HG03520 (cell line): ENCODE measurements at regions not wholly inside any gene's neighbourhood (a gene's known extent, or its start where the extent isn't known, plus 50 kb on each side); places are given as distances from the start of the nearest gene placed in this dataset.

Source experiments
- ATAC-seq: cut with Tn5 transposase; IDR thresholded peaks from one replicate; pipeline ENCODE4 v1.9.1; 2021; ENCODE audit warnings: mild to moderate bottlenecking, moderate library complexity; ENCODE audit not compliant: unreplicated experiment

DNA sequence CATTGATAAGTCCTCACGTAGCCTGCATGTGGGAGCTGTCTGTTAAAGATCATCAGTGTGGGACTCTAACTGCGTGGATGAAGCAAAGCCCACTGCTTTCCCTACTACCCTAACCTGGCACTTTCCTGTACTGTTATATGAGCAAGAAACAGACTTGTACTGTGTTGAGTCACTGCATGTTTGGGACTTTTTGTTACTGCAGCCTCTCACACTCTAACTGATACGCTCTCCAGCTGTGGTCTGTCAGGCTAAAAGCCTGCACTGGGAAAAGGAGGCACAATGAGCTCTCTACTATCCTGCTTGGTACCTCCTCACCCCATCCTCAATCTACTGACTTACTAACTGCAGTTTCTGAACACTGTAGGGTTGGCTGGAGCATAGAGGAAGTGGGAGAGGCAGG, 93.7 kb upstream of the PLET1 start:
- no peak for ATAC-seq

DNA sequence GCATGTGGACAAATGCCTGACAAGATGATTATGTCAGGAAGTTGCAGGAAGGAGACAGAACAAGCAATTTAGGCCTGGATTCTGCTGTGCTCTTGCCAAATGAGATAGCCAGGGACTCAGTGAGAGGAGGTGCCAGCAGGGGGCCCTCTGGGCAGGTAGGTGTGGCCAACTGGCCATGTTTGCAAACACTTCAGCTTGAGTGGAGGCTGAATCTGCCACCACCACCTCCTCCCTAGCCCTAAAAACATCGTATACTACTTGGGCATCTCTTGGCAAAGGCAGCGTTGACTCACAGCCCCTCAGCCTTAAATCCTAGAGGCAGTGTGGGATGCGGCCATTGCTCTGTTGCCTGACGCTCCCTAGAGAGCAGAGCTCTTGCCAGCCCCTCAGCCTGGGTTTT, 95.1 kb upstream of the PLET1 start:
- no peak for ATAC-seq

DNA sequence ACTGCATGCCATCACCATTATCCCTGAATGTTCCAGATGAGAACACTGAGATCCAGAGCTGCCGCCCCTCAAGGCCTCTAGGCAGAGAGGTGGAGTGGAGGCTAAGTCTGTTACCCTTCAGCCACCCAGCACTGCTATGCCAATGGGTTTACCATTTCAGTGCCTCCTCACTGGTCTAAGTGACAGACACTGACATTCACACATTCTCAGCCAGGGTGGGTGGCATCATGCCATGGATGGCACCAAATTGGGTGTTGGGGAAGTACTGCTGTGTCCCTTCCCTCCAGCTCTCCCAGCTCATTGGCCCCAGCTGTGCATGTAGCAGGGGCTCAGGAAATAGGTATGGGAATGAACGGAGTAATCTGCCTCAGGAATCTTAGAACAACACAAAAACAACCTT, 96.8 kb upstream of the PLET1 start:
- no peak for ATAC-seq

DNA sequence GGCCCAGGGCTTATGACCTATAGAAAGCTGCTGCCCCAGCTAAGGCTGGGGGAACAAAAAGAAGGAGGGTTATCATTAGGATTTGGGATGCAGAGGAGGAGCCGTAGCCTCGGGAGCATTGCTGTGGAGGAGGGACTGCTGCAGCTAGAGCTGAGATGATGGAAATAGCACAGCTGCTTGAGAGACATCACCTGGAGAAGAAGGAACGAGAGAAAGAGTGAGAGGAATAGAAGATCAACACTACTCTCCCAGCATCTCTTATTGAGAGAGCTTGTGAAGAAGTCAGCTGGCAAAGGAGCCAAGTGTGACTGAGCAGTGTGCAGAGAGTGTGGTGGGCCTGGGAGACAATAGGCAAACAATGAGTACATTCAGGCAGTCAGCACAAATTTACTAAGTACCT, 100.7 kb upstream of the PLET1 start:
- ATAC-seq, result no peak

DNA sequence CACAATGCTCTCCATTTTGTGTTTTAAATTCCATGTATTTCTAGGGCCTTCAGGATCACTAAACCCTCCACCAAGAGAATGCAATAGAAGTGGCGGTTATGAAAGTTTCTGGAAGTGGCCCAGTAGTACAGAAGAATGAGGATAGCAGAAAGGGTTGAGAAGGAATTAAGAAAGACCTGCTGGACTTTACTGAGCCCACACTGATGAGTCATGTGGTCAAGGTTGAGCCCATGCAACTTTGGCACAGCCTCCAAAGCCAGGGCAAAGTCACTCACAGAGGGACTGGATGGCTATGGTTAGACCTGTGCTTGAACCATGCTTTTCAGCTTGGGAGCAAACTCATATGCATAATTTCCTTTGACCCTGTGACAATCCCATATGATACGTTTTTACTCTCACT, 102.9 kb upstream of the PLET1 start:
- ATAC-seq, result no peak

DNA sequence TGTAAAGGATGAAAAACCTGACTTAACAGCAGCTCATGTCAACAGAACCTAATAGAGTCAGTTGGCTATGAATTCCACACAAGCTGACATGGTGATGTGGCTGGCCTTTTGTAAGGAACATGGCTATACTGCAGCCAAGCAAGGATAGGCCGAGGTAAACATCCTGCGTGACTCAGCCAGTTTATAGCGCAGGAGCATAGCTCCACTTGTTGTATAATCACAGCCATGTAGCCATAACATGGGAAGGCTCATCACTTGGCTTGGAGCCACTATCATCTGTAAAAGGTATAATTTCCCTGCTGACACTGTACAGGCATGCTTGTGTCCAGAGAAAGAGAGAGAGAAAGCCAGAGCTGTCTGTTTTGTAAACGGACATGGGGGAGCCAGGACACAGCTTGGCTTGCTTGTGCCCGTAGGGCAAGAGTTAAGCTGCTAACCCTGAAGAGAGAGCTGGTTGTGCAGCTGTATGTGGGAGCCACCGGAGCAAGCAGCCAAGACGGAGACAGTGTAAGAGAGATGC, 104.4 kb upstream of the PLET1 start:
- ATAC-seq, result no peak

DNA sequence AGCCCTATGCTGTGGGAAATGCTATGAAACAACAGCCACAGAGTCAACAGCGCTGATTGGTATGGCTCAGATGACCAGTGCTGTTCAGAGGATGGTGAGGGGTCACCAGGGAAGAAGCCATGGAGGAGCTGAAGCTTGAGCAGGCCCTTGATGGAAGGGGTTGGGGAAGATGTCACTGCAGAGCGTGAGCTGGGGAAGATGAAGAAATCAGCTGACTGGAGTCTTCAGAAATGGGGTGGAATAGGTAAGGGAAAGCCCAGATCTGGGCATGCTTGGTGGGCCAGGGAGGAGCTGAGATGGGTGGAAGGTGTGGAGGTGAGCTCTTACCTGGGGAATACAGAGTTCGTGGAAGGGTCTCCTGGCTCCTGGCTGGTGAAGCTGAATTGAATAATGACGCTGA, 105.4 kb upstream of the PLET1 start:
- ATAC-seq, result no peak

DNA sequence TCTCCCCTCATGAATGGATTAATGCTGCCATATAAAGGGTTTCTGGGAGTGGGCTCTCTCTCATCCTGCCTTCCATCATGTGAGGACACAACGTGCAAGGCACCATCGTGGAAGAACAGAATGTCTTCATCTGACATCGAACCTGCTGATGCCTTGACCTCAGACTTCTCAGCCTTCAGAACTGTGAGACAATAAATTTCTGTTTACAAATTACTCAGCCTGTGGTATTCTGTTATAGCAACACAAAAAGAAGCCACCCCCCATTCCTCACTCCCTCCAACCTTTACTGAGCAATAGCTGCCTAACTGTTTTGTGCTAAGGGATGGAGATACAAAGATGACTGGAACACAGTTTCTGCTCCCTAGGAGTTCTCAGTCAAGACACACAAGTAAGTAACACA, 106.1 kb upstream of the PLET1 start:
- no peak for ATAC-seq

DNA sequence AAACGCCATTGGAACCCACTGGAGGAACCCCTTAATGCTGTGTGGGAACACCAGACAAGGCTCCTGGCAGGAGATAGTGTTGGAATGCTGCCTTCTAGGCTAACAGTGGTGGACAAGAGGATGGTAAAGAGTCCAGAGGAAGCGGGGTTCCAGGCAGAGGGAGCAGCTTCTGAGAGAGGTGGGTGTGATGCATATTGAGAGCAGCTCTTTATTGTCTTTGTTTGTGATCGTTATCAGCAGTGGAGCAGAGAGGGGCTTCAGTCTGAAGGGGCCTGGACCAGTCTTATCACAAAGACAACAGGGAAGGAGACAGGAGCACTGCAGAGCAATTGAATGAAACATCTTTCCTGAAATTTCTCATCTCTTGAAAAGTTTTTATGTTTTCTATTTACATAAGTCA, 106.8 kb upstream of the PLET1 start:
- ATAC-seq, result no peak

DNA sequence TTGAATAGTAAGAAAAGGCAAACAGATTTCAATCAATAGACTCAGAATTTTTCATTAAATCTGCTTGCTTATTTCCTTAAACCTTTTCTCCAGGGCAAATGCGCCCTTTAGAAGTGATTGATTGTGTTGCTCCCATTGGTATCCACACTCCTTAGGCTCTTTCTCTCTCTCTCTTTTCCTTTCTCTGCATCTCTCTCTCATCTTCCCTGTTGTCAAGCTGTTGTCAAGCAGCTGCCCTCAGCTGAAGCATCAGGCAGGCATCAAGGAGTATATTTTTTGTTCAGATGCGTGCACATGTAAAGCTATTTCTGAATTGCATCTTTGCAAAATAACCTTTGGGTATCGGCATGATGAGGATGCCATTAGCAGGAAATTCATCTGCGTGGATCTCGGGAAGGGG, 107.2 kb upstream of the PLET1 start:
- no peak for ATAC-seq

DNA sequence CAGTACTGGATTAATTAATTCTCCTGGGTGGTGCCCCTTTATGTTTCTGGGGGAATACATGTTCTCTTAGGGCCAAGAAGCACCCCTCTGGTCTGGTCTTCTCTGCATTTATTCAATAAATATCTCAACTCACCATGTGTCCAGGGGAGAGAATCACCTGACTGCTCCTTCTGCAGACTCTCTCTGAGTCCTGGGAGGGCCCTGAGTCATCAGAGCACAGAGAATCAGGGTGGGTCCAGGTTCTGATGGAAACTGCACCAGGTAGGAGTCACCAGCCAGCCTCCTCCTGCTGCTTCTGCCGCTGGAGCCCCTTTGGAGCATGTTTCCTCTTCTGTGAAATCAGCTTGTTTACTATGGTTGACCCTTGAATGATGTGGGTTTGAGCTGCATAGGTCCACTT, 107.7 kb upstream of the PLET1 start:
- ATAC-seq, result no peak

DNA sequence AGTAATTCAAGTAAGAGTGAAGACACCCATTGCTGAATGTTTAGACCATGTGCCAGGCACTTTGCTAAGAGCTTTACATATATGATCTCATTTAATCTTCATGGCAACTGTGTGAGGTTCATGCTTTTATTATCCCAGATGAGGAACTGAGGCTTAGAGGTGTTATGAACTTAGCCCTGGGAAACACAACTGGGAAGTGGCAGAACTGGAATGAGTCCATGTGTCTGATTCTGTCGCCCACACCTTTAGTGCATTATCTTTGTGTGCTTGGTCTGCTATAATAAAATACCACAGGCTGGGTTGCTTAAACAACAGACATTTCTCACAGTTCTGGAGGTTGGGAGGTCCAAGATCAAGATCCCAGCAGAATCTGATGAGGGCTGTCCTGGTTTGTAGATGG, 108.7 kb upstream of the PLET1 start:
- no peak for ATAC-seq

DNA sequence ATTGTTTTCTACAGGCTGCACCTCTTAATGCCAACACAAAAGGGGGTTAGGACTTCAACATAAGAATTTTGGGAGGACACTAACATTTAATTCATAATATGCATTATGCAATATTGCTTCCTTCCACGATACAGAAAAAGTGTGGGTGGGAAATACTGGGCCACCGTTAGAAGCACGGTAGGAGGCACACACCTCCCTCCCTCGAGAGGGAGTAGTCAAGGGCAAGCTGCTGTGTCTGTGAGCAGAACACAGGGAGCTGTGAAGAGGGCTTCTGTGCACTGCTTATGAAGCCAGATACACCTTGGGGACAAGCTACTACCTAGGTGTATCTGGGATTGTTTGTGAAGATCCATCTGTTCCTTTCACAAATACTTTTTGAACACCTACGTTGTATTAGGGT, 109.3 kb upstream of the PLET1 start:
- no peak for ATAC-seq

DNA sequence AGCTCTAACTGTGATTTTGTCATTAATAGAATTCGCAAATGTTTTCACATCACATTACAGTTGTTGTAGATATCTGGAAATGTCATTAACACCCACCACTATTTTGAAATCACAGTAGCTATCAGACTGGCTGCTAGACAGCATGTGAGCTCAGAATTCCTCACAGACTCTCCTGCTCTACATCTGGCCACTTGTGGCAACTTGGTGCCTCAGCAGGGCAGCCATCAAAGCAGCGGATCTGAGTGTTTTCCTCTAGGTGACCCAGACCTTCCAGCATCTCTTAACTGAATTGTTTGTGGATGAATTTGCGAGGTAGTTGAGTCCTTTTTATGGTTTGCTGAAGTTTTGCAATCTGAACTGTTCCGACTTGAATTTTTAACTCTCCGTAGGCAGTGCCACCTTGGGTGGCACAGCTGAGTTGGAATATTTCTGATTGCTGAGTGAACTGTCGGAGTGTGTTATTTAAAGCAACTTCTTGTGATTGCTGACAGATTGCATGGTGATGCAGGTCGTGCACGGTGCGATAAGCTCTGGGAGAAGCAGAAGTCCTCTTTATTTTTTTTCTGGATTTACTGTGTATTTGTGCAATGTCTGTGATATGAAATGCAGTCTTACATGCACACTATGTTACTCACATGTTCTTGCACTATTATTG, 114.0 kb upstream of the PLET1 start:
- ATAC-seq, result no peak

DNA sequence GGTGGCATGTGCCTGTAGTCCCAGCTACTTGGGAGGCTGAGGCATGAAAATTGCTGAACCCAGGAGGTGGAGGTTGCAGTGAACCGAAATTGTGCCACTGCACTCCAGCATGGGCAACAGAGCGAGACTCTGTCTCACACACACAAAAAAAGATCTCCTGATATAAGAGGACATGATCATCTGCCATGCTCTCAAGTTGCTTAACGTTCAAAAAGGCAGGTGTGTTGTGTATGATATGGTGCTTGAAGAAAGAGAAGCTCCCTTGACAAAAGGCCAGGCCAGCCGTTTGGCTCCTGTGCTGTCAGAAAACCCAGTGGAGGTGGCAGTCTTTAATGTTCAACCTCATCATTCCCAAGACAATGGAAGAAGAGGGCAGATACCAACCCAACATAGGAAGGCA, 117.3 kb upstream of the PLET1 start:
- no peak for ATAC-seq

DNA sequence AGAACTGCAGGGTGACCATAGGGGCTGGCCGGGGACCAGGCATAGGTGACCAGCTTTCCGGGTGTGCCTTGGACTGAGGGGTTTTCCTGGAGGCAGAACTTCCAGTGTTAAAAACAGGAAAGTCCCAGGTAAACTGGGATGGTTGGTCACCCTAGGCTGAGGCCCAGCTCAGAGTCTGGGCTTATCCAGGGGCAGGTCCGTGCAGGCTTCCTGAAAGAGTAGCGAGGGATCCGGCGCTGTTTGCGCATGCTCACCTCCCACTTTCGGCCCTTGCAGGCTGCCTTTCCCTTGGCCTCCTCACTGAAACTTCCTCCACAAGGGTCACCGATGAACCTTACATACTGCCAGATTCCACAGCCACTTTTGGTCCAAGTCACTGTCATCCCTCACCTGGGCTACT, 119.8 kb upstream of the PLET1 start:
- no peak for ATAC-seq

DNA sequence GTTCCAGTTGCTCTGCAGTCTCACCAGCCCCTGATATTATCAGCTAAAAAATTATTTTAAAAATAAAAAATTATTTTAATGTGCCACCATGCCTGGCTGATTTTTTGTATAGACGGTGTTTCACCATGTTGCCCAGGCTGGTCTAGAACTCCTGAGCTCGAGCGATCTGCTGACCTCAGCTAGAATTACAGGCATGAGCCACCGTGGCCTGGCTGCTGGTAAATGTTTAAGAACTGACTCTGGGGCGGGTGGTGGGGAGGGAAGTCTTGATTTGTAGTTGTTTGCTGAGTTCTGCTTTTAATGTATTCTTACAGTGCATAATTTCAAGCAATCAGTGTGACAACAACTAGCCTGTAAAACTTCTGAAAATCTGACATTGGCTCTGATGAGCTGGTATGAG, 120.9 kb upstream of the PLET1 start:
- no peak for ATAC-seq

DNA sequence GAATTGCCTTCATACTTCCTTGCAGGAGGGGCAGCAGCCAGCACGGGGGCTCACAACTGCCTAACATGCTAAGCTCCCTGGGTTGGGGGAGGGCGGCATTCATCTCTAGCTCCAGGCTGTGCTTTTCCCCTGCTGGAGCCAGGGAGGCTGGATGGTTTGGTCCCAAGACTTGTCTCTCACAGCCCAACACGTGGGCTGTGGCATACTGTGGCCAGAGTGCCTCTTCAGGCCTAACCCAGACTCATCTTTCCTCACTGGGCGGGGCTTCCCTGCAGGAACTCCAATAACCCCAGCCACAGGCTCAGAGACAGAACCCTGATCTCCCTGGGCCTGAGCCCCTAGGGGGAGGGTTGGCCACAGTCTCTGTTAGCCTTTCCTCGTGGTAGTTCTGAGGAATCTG, 121.9 kb upstream of the PLET1 start:
- no peak for ATAC-seq

DNA sequence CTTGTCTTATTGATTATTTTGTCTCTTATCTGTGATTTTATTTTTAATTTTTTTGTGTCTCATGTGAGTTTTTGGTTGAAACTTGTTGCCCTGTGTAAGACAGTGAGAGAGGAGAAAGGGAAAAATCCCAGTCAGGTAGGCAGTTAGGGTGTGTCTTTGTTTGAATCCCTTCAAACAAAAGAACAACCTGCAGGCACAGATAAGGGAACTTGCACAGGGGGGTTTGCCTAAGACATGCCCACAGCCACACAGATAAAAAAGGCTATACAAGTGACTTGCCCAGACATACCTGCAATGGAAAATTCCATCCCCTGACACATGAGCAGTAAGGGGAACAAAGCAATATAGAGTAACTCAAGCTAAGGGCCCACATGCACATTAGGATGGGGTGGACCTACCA, 127.8 kb upstream of the PLET1 start:
- no peak for ATAC-seq

DNA sequence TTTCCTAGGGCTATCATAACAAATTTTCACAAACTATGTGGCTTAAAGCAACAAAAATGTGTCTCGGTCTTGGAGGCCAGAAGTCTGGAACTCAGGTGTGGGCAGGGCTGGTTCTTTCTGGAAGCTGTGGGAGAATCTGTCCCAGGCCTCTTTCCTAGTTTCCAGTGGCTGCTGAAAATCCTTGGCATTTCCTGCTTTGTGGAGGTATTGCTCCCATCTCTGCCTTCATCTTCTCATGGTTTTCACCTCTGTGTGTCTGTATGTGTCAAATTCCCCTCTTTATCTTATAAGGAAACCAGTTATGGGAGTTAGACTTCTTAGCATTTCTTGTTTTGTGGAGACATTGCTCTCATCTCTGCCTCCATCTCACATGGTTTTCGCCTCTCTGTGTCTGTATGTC, 130.4 kb upstream of the PLET1 start:
- no peak for ATAC-seq

DNA sequence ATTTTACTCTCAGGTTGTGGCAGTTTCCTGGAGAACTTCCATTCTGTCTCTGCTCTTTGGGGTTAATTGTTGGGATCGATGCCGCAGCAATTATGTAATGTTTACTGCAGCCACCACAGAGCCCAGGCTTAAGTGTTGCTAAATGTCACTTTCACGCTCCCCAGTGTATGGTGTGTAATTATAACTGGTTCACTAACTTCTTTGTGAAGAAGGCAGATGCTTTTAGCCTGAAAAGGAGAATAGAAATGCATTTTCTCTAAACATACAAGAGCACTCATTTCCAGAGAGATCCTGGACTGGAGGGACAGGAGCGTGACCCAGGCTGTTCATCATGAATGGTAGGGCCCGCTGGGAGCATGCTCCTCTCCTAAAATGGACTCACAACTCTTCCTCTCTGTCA, 132.2 kb upstream of the PLET1 start:
- no peak for ATAC-seq

DNA sequence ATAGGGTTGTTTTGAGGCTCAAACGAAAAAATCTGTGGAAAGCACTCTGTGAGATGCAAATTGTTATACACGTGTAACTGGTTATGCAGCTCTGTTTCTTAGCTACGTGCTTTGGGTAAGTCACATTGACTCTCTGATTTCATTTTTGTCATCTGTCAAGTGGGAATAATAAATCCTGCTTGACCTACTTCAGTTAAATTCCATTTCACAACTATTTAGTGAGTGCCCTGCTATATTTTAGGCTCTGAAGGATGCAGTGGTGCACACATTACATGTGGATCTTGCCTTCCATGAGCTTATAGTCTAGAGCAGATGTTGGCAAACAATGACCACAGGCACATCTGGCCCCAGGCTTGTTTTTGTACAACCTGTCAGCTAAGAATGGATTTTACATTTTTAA, 133.6 kb upstream of the PLET1 start:
- no peak for ATAC-seq

DNA sequence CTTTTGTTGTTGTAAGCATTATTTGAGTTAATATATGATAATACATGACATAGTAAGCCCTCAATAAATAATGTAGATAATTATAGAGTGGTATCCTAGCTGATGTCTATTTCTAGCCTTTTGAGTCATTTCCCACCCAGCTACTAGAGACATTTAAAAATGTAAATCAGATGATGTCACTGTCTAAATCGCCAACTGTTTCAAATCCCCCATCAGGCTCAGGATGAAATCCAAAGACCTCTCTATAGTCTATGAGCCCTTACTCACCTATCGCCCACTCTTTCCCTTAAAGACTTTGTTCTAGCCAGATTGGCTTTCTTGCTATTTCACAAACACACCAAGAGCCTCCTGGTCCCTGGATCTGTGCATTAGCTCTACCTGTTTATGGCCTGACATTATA, 135.4 kb upstream of the PLET1 start:
- ATAC-seq, result no peak
